Fibroblast of villous mesenchyme (primary cell): ENCODE measurements at regions not wholly inside any gene's neighbourhood (a gene's known extent, or its start where the extent isn't known, plus 50 kb on each side); places are given as distances from the start of the nearest gene placed in this dataset.

Experiments used
- DNase-seq: peaks from one replicate; pipeline ENCODE4 v3.0.0-alpha.2; 2010; ENCODE audit warnings: low read depth
- H3K4me3 ChIP-seq: 2 replicates; pipeline ENCODE4 v1.5.1; 2011; ENCODE audit warnings: low read depth, mild to moderate bottlenecking, low read length
- CTCF ChIP-seq: IDR thresholded peaks from 2 replicates; pipeline ENCODE4 v1.5.1; 2012; ENCODE audit warnings: low read depth, mild to moderate bottlenecking, low read length; ENCODE audit not compliant: insufficient read depth

GRCh38 chr10:43785252-43785651, 136.6 kb upstream of the ZNF32 start:
- peak; percentile 21 for TF ChIP-seq CTCF
- no peak overlapping the region for H3K4me3 ChIP-seq
- no peak for DNase-seq

GRCh38 chr10:43782814-43783213, 134.1 kb upstream of the ZNF32 start:
- no peak for TF ChIP-seq CTCF
- DNase-seq = no peak
- no peak overlapping the region for H3K4me3 ChIP-seq

- no peak for TF ChIP-seq CTCF
Observed at GRCh38 chr10:43781480-43782361, 133.0 kb upstream of the ZNF32 start.

GRCh38 chr10:43778571-43778970, 129.9 kb upstream of the ZNF32 start:
- H3K4me3 ChIP-seq = no peak overlapping the region
- no peak for DNase-seq
- no peak for TF ChIP-seq CTCF

More at GRCh38 chr10:43781480-43782361, 133.0 kb upstream of the ZNF32 start:
- no peak overlapping the region for H3K4me3 ChIP-seq
- no peak for DNase-seq

- no peak overlapping the region for H3K4me3 ChIP-seq
- TF ChIP-seq CTCF = no peak
- no peak for DNase-seq
Observed at GRCh38 chr10:43775384-43775783, 126.7 kb upstream of the ZNF32 start.

- no peak for TF ChIP-seq CTCF
- no peak for DNase-seq
- no peak overlapping the region for H3K4me3 ChIP-seq
Observed at GRCh38 chr10:43774234-43774769, 125.6 kb upstream of the ZNF32 start.
